Esophagus (tissue), 2 donors: ENCODE measurements at regions not wholly inside any gene's neighbourhood (a gene's known extent, or its start where the extent isn't known, plus 50 kb on each side); places are given as distances from the start of the nearest gene placed in this dataset.

Experiments
- H3K27ac ChIP-seq, 2 donors: one replicate each; pipeline ENCODE4 v1.5.1; 2013; ENCODE audit warnings: low read depth in 2 of 2, mild to moderate bottlenecking in 2 of 2, inconsistent platforms in 1 of 2, low read length in 1 of 2, moderate library complexity in 1 of 2
- H3K27me3 ChIP-seq, 2 donors: one replicate each; pipeline ENCODE4 v1.6.1; 2013; ENCODE audit warnings: low read length in 2 of 2, control low read depth in 1 of 2, mild to moderate bottlenecking in 1 of 2; ENCODE audit not compliant: insufficient read depth in 2 of 2, control insufficient read depth in 1 of 2
- H3K36me3 ChIP-seq, 2 donors: one replicate each; pipeline ENCODE4 v1.6.1; 2013; ENCODE audit warnings: low read length in 1 of 2; ENCODE audit not compliant: control insufficient read depth in 2 of 2, insufficient read depth in 2 of 2
- H3K4me1 ChIP-seq, 2 donors: one replicate each; pipeline ENCODE4 v1.6.1; 2013; ENCODE audit warnings: low read length in 1 of 2; ENCODE audit not compliant: control insufficient read depth in 2 of 2, insufficient read depth in 2 of 2
- H3K4me3 ChIP-seq, 2 donors: one replicate each; pipeline ENCODE4 v1.5.1; 2013; ENCODE audit warnings: low read length in 2 of 2, mild to moderate bottlenecking in 2 of 2, low read depth in 1 of 2, moderate library complexity in 1 of 2
- H3K9me3 ChIP-seq, 2 donors: one replicate each; pipeline ENCODE4 v1.6.1; 2013; ENCODE audit warnings: mild to moderate bottlenecking in 2 of 2, low read depth in 1 of 2, low read length in 1 of 2, moderate library complexity in 1 of 2; ENCODE audit not compliant: control insufficient read depth in 2 of 2, insufficient read depth in 1 of 2
- WGBS, 2 donors: extraction: QIAGEN DNeasy Blood & Tissue Kit; methylation state at CpG; one replicate each; pipeline ENCODE4 v1.1.7; 2013; 5-methylcytosine and 5-hydroxymethylcytosine counted together
- donor health status: healthy with polysubstance abuse.
- donor health status: Bipolar disorder and iron deficiency.

DNA sequence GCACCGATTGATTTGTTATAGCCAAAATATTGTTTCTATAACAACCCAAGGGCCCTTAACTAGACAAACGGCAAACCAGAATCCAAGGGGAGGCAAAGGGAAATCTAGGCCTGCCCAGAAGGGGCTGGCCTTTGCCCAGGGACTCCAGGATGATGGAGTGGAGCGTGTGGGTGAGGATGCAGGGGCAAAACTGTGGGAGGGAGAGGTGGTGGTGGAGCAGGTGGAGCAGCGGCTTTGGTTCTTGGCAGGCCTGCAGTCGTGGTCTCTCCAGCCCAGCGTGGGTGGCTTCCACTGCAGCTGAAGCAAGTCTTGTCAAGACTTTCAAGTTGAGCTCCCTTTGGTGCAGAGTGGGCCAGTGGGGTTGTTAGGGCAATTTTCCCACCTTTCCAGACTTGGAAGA, 98.6 kb upstream of the TBCA start:
- Histone ChIP-seq H3K9me3 (no peaks in the 10 kb centered on the region), H3K4me1 (no peaks in the 10 kb centered on the region), H3K4me3 (no peak overlapping the region), H3K27ac (no peak overlapping the region), H3K27me3 (no peaks in the 10 kb centered on the region), H3K36me3 (no peaks in the 10 kb centered on the region)
- WGBS, 2 donors = 80 to 86% methylated on average over 6 of the region's 6 CpGs

DNA sequence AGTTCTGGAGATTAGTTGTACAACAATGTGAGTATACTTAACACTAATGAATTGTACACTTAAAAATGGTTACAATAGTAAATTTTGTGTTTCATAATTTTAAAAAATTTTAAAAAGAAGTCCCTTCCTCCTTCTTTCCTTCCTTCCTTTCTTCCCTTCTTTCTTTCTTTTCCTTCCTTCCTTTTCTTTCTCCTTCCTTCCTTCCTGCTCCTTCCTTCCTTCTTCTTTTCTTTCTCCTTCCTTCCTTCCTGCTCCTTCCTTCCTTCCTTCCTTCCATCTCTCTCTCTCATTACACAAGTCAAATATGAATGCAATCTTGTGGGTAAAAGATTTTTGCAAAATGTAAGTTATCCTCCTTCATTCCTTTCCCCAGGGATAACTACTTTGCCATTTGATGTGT, 97.1 kb upstream of the TBCA start:
- no peaks in the 10 kb centered on the region for H3K9me3 ChIP-seq
- no peak overlapping the region for H3K27ac ChIP-seq
- no peaks in the 10 kb centered on the region for H3K27me3 ChIP-seq
- no peaks in the 10 kb centered on the region for H3K4me1 ChIP-seq
- H3K36me3 ChIP-seq = no peaks in the 10 kb centered on the region
- H3K4me3 ChIP-seq = no peak overlapping the region

DNA sequence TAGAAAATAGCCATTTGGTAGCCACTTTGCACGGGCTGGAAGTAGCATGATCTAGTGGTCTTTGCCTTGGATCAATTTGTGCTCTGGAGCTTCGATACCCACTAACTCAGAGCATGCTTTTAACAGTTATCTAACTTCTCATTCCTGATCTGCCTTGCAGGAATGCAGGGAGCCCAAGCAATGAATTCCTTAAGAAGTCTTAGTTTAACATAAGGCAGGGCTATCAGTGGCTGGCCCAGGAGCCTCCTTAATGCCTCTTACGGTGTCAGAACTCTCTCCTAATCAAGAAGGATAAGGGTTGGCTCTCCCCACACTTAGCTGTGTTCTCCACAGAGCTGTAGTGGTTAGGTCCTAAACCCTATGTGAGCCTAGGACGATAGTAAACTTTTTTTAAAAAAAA, 95.8 kb upstream of the TBCA start:
- H3K9me3 ChIP-seq = no peaks in the 10 kb centered on the region
- WGBS, 2 donors = 66 to 78% methylated on average over 4 of the region's 4 CpGs
- no peaks in the 10 kb centered on the region for H3K36me3 ChIP-seq
- H3K4me1 ChIP-seq = no peaks in the 10 kb centered on the region
- no peak overlapping the region for H3K4me3 ChIP-seq
- no peaks in the 10 kb centered on the region for H3K27me3 ChIP-seq
- no peak overlapping the region for H3K27ac ChIP-seq

DNA sequence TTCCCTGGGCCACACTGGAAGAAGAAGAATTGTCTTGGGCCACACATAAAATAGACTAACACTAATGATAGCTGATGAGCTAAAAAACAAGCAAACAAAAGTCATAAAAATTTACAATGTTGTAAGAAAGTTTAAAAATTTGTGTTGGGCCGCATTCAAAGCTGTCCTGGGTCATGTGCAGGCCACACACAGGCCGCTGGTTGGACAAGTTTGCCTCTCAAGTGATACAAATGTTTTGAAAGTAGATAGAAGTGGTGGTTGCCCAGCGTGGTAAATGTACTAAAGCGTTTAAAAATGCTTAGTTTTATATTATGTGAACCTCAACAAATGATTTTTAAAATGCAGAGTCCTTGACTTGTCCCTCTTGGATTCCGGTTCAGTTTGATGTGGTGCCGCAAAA, 94.9 kb upstream of the TBCA start:
- H3K9me3 ChIP-seq = no peaks in the 10 kb centered on the region
- H3K4me1 ChIP-seq = no peaks in the 10 kb centered on the region
- WGBS, 2 donors = 91 to 93% methylated on average over 6 of the region's 6 CpGs
- H3K4me3 ChIP-seq = no peak overlapping the region
- H3K27ac ChIP-seq = no peak overlapping the region
- no peaks in the 10 kb centered on the region for H3K36me3 ChIP-seq
- H3K27me3 ChIP-seq = no peaks in the 10 kb centered on the region

DNA sequence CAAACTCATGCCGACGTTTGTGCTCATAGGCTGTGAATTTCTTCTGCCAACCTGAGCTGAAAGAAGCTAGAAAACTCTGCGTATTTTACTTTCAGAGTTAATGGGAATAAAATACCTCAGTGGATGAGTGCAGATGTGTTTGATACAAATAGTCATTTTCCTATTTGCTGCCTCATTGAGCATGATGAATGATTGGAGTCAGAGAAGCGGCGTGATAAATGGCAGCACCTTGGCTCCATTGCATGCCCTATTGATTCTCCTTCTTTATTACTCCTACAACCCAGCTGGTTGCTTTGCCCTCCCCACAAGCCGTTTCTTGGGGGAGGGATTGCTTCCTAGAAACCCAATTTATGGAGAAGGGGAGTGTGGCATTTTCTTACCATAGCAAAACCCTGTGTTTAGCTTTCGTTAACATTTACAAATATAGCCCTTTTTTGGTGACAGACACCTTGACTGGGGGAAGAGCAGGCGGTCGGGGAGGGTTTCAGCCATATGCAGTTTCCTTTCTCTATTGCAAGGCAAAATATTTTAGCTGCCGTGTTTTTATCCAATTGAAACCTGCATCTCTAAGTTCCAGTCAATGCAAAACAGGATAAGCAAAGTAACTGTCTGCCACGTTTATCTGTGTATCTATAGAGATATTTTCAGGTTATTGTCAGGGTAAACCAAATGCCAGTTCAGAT, 93.1 kb upstream of the TBCA start:
- 75 to 76% methylated on average over 11 of the region's 11 CpGs for WGBS, 2 donors
- H3K4me1 ChIP-seq = no peaks in the 10 kb centered on the region
- H3K36me3 ChIP-seq = no peaks in the 10 kb centered on the region
- no peak overlapping the region for H3K27ac ChIP-seq
- H3K9me3 ChIP-seq = no peaks in the 10 kb centered on the region
- H3K4me3 ChIP-seq = no peak overlapping the region
- H3K27me3 ChIP-seq = no peaks in the 10 kb centered on the region

DNA sequence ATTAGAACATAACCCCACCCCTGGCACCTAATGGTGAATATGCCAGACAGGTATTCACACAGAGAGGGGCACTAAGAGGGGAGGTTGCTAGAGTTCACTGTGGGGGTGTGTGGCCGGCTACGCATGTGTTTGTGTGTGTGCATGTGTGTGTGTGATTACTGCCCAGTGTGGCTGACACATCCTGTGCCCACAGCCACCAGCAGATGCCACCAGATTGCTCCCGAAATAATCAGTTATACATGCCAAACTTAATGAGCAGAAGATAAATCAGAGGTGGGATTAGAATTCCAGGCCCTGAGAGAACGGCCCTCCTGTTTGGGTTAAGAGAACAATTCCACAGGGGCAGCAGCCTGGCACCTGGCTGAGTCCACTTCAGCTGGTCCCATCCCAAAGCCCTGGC, 91.8 kb upstream of the TBCA start:
- Histone ChIP-seq H3K9me3 (no peaks in the 10 kb centered on the region), H3K36me3 (no peaks in the 10 kb centered on the region), H3K4me3 (no peak overlapping the region), H3K27me3 (no peaks in the 10 kb centered on the region), H3K4me1 (no peaks in the 10 kb centered on the region), H3K27ac (no peak overlapping the region)
- 78 to 82% methylated on average over 4 of the region's 4 CpGs for WGBS, 2 donors

DNA sequence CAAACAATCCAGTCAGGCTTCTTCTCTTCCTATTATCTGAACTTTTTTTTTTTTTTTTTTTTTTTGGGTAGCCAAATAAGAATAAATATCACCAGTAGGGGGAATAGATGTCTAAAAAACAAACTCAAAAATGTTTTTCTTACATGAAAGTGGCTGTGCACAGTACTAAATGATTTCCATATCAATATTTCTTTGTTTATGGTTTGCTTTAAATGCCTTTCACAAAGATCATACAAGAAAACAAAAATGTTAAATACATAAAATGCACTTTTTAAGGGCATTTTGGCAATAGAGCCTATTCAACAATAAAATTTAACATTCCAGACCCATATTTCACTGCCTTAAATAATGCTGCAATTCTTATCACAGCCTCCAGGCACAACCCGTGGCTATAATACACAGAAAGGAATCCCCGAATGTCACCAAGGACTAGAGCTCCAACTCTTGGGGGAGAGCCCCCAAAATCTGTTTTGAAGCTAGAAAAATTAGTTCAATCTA, 91.1 kb upstream of the TBCA start:
- no peaks in the 10 kb centered on the region for H3K9me3 ChIP-seq
- no peaks in the 10 kb centered on the region for H3K4me1 ChIP-seq
- no peaks in the 10 kb centered on the region for H3K36me3 ChIP-seq
- H3K27ac ChIP-seq = no peak overlapping the region
- 27 to 44% methylated on average over 2 of the region's 2 CpGs for WGBS, 2 donors
- H3K4me3 ChIP-seq = no peak overlapping the region
- no peaks in the 10 kb centered on the region for H3K27me3 ChIP-seq

DNA sequence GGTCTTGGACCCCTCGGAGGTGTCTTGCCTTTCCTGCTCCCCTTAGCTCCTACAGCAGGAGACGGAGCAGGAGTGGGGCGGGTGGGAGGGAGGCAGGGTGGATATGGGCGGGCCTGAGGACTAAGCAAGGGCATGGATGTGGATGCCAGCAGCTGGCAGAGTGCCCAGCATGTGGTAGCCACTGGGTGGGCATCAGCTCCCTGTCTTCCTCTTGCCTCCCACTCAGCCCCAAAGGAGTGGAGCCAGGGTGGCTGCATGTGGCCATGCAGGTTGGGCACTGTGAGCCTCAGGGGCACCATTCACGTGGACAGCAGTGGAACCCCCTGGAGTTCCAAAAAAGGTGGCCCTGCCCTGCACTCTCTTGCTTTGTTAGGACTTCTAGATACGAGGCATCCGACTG, 90.1 kb upstream of the TBCA start:
- H3K4me1 ChIP-seq = no peaks in the 10 kb centered on the region
- H3K9me3 ChIP-seq = no peaks in the 10 kb centered on the region
- no peak overlapping the region for H3K27ac ChIP-seq
- no peak overlapping the region for H3K4me3 ChIP-seq
- no peaks in the 10 kb centered on the region for H3K27me3 ChIP-seq
- WGBS, 2 donors = 79 to 86% methylated on average over 7 of the region's 7 CpGs
- no peaks in the 10 kb centered on the region for H3K36me3 ChIP-seq

DNA sequence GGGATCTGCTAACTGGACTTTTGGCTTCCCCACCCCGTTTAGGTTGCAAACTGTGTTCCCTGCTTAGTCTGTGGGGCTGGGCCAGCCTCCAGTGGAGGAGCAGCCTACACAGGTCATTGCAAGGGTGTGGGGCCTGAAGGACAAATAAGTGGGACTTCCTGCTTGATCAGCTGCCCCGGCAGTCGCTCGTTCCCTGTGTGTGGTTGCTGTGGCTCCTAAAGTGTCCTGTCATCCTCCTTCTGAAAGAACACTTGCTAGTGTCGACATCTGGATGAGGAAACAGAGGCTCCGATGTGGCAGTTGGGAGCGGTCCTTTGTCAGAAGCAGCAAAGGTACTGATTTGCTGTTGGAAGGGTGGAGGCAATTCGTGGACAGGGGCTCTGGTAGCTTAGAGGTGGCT, 88.9 kb upstream of the TBCA start:
- Histone ChIP-seq H3K4me3 (no peak overlapping the region), H3K9me3 (no peaks in the 10 kb centered on the region), H3K36me3 (no peaks in the 10 kb centered on the region), H3K4me1 (no peaks in the 10 kb centered on the region), H3K27ac (no peak overlapping the region), H3K27me3 (no peaks in the 10 kb centered on the region)
- 64 to 72% methylated on average over 8 of the region's 8 CpGs for WGBS, 2 donors

DNA sequence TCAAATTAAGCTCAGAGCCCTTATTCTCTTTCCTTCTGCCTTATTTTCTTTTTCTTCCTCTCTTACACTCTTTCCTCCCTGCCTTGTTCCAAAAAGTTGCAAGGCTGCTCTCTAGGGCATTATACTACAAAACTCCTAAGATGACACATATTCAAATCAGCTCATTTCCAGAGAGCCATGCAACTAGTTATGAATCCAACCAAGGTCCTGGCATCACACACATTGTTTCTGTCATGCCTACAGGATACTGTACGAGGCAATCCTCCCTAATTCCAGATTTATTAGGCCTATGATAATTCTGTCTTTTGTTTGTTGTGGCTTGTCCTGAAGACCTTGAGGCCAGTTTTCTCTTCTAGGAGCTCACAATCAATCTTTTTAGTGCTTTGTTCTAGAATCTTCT, 87.0 kb upstream of the TBCA start:
- Histone ChIP-seq H3K36me3 (no peaks in the 10 kb centered on the region), H3K27me3 (no peaks in the 10 kb centered on the region), H3K4me3 (no peak overlapping the region), H3K4me1 (no peaks in the 10 kb centered on the region), H3K27ac (no peak overlapping the region), H3K9me3 (no peaks in the 10 kb centered on the region)
- WGBS, 2 donors = 33 to 42% methylated on average over 1 of the region's 1 CpG
